Stimulated activated CD4-positive, alpha-beta T cell treated with anti-CD3 and anti-CD28 coated beads, Interleukin-4, amount 100 ng/mL, for 4 hours (primary cell): ENCODE measurements at regions not wholly inside any gene's neighbourhood (a gene's known extent, or its start where the extent isn't known, plus 50 kb on each side); places are given as distances from the start of the nearest gene placed in this dataset.

ENCODE experiments used
- DNase-seq, 2 experiments: peaks; one replicate each; pipeline ENCODE4 v3.0.0-alpha.2; 2020

- no peak for DNase-seq
These were observed 50.1 kb upstream of the KCNJ15 start for GRCh38 chr21:38206646-38207045.
